Testis (tissue), 2 donors: ENCODE measurements at regions not wholly inside any gene's neighbourhood (a gene's known extent, or its start where the extent isn't known, plus 50 kb on each side); places are given as distances from the start of the nearest gene placed in this dataset.

ENCODE experiments used
- DNase-seq: peaks from one replicate; pipeline ENCODE4 v3.0.0-alpha.2; 2019
- H3K27ac ChIP-seq, 2 donors: fragments of 200-600 bp; sonication (generic); one replicate each; pipeline ENCODE4 v1.5.1; 2019
- H3K27me3 ChIP-seq: fragments of 200-600 bp; sonication (generic); one replicate; pipeline ENCODE4 v1.5.1; 2019
- H3K36me3 ChIP-seq: fragments of 200-600 bp; sonication (generic); one replicate; pipeline ENCODE4 v1.5.1; 2017; ENCODE audit warnings: low read depth; ENCODE audit errors: missing control alignments
- H3K4me1 ChIP-seq: fragments of 200-600 bp; sonication (generic); one replicate; pipeline ENCODE4 v1.5.1; 2019
- H3K4me3 ChIP-seq, 2 donors: fragments of 200-600 bp; sonication (generic); one replicate each; pipeline ENCODE4 v1.5.1; 2017 to 2019
- H3K9me3 ChIP-seq: fragments of 200-600 bp; sonication (generic); one replicate; pipeline ENCODE4 v1.5.1; 2017
- CTCF ChIP-seq, 3 experiments: fragments of 450-650 bp in 2 of 3; fragments of 200-600 bp in 1 of 3; sonication (generic) in 1 of 3; IDR thresholded peaks; one replicate each; pipeline ENCODE4 v1.5.1; 2016 to 2019; ENCODE audit warnings: antibody characterized with exemption in 3 of 3, mild to moderate bottlenecking in 2 of 3, moderate library complexity in 1 of 3
- POLR2A ChIP-seq: fragments of 450-650 bp; IDR thresholded peaks from one replicate; pipeline ENCODE4 v1.6.1; 2017; ENCODE audit warnings: antibody characterized with exemption, mild to moderate bottlenecking, moderate library complexity
- WGBS, 2 donors: methylation state at CpG; one replicate each; pipeline ENCODE4 v1.1.5; 2018; 5-methylcytosine and 5-hydroxymethylcytosine counted together
- intact Hi-C: fragments of 100-400 bp; cut with DNase I; formaldehyde crosslinking; loops from one replicate; pipeline ENCODE4 v1.15.1; 2023; ENCODE audit warnings: low total_unique reads

DNA sequence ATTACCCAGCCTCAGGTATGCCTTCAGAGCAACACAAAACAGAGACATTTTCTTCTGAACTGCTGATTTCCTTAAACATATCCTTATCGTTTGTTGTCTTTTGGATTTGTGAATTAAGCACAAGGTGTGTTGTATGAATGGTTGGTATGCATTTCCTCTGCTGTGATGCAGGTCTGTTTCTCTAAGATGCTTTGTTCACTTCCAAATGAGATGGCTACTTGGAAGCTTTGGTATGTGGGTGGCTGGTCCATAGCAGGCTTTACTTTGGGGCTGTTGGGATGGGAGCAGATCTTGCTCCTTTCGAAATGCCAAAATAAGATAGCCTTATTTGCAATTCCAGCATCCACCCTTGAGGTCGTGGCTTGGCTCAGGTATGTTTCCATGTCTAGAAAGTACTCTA, 257.2 kb downstream of the INSIG2 start:
- no peak for TF ChIP-seq POLR2A
- TF ChIP-seq CTCF (IDR thresholded peaks at IDR 0.05) = no peak
- H3K9me3 ChIP-seq = no peaks in the 10 kb centered on the region
- intact Hi-C loops = no loop called here
- no peaks in the 10 kb centered on the region for H3K4me1 ChIP-seq
- no peak for DNase-seq
- no peaks in the 10 kb centered on the region for H3K27me3 ChIP-seq
- no peak overlapping the region for H3K27ac ChIP-seq
- no peaks in the 10 kb centered on the region for H3K36me3 ChIP-seq
- no peak overlapping the region for H3K4me3 ChIP-seq
- 79% methylated on average over 3 of the region's 3 CpGs for WGBS, 2 donors

DNA sequence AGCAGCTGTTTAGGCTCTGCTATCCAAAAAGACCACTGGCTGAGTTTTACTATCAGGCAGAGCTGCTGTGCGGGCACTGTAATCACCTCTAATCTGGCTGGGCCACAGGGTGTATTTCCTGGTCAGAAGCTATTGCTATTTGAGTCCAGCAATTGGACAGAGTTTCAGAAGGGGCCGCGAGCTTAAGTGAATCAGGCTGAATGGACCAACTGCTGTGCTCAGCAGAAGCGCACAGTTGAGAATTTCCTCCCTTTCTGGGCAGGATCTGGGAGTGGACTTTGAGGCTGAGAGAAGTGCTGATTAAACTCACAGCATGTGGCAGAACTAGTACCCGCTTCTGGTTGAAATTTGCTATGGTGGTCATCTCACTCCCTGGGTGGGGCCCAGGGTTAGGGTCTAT, 251.8 kb downstream of the INSIG2 start:
- no peaks in the 10 kb centered on the region for H3K4me1 ChIP-seq
- no peak overlapping the region for H3K27ac ChIP-seq
- DNase-seq = no peak
- no peaks in the 10 kb centered on the region for H3K36me3 ChIP-seq
- H3K27me3 ChIP-seq = no peaks in the 10 kb centered on the region
- WGBS, 2 donors = 87 to 91% methylated on average over 5 of the region's 5 CpGs
- no peak for TF ChIP-seq POLR2A
- intact Hi-C loops = no loop called here
- H3K4me3 ChIP-seq = no peak overlapping the region
- H3K9me3 ChIP-seq = no peaks in the 10 kb centered on the region

DNA sequence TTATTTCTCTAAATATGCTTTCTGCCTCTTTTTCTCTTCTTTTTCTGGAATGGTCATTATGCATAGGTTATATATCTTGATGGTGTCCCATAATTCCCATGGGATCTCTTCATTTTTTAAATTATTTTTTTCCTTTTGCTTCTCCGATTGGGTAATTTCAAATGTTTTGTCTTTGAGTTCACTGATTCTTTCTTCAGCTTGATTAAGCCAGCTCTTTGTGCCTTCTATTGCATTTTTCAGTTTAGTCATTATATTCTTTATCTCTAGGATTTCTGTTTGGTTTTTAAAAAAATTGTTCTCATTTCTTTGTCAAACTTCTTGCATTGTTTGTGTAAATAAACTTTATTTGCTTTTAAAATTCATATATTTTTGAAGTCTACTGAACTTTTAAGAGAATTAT, 251.1 kb downstream of the INSIG2 start:
- WGBS, 2 donors = 96 to 100% methylated on average over 1 of the region's 1 CpG
- intact Hi-C loops = no loop called here
- no peaks in the 10 kb centered on the region for H3K27me3 ChIP-seq
- no peaks in the 10 kb centered on the region for H3K4me1 ChIP-seq
- H3K9me3 ChIP-seq = no peaks in the 10 kb centered on the region
- H3K36me3 ChIP-seq = no peaks in the 10 kb centered on the region
- DNase-seq = no peak
- TF ChIP-seq POLR2A (no peak), CTCF (IDR thresholded peaks at IDR 0.05) (no peak)
- H3K4me3 ChIP-seq = no peak overlapping the region
- no peak overlapping the region for H3K27ac ChIP-seq

DNA sequence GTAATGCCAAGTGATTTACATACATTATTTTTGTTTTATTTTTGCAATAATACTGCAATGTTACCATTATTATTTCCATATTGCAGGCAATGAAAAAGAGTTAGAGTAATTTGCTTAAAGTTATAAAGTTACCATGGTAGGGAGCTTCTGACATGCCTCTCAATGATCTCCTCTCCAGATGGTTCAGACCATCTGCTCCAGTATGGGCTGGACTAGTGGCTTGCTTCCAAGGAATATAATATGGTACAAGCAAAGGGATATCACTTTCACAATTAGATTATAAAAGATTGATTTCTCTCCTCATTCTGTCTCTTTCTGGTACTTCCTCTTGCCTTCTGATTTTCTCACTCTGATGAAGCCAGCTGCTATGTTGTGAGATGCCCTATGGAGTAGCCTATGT, 245.4 kb downstream of the INSIG2 start:
- Histone ChIP-seq H3K27ac (no peak overlapping the region), H3K4me1 (no peaks in the 10 kb centered on the region), H3K9me3 (no peaks in the 10 kb centered on the region), H3K36me3 (no peaks in the 10 kb centered on the region), H3K4me3 (no peak overlapping the region), H3K27me3 (no peaks in the 10 kb centered on the region)
- TF ChIP-seq CTCF (IDR thresholded peaks at IDR 0.05) (no peak), POLR2A (no peak)
- intact Hi-C loops = no loop called here
- DNase-seq = no peak

GRCh38 chr2:118325321-118325955, 237.2 kb downstream of the INSIG2 start:
- intact Hi-C loops = no loop called here
- Histone ChIP-seq H3K27ac (no peak overlapping the region), H3K9me3 (no peaks in the 10 kb centered on the region), H3K4me3 (no peak overlapping the region), H3K36me3 (no peaks in the 10 kb centered on the region), H3K4me1 (no peaks in the 10 kb centered on the region), H3K27me3 (no peaks in the 10 kb centered on the region)
- DNase-seq = no peak
- 69 to 72% methylated on average over 6 of the region's 6 CpGs for WGBS, 2 donors
- TF ChIP-seq CTCF (IDR thresholded peaks at IDR 0.05) = no peak
- TF ChIP-seq POLR2A = no peak
